Prostate gland (tissue), 2 donors: ENCODE measurements at regions not wholly inside any gene's neighbourhood (a gene's known extent, or its start where the extent isn't known, plus 50 kb on each side); places are given as distances from the start of the nearest gene placed in this dataset.

Experiments used
- CTCF ChIP-seq, 4 experiments: fragments of 200-600 bp in 2 of 4; fragments of 450-650 bp in 2 of 4; sonication (generic) in 2 of 4; IDR thresholded peaks; 1 replicate in 3 of 4; 2 replicates in 1 of 4; pipeline ENCODE4 v1.5.1; 2016 to 2019; ENCODE audit warnings: antibody characterized with exemption in 4 of 4, mild to moderate bottlenecking in 2 of 4, moderate library complexity in 2 of 4
- POLR2A ChIP-seq: fragments of 450-650 bp; IDR thresholded peaks from one replicate; pipeline ENCODE4 v1.6.1; 2016; ENCODE audit warnings: antibody characterized with exemption, mild to moderate bottlenecking
- POLR2AphosphoS5 ChIP-seq: sonication (generic); formaldehyde crosslinking; IDR thresholded peaks from one replicate; pipeline ENCODE4 v1.6.1; 2017; ENCODE audit warnings: antibody characterized with exemption

DNA sequence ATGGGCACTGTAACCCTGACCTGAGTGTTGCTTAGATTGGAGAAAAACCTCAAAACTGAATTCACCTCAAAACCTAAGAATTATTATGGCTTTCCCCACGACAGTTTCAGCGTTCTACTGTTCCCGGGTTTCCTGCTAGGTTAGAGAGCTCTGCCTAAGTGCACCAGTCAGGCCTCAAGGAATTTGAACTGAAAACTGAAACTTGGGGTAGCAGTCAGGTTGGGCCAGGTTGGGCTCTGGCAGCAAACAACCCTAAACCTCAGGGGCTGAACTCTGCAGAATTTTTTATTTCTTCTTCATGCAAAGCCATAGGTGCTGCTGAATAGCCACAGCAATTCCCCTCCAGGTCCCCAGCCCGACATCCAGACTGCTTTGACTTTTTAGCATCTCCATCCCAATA lies 437.0 kb upstream of the PROX1 start:
- TF ChIP-seq CTCF (IDR thresholded peaks at IDR 0.05) (no peak), POLR2A (no peak), POLR2AphosphoS5 (no peak)
